ENCODE measurements at regions not wholly inside any gene's neighbourhood (a gene's known extent, or its start where the extent isn't known, plus 50 kb on each side); places are given as distances from the start of the nearest gene placed in this dataset.

DNA sequence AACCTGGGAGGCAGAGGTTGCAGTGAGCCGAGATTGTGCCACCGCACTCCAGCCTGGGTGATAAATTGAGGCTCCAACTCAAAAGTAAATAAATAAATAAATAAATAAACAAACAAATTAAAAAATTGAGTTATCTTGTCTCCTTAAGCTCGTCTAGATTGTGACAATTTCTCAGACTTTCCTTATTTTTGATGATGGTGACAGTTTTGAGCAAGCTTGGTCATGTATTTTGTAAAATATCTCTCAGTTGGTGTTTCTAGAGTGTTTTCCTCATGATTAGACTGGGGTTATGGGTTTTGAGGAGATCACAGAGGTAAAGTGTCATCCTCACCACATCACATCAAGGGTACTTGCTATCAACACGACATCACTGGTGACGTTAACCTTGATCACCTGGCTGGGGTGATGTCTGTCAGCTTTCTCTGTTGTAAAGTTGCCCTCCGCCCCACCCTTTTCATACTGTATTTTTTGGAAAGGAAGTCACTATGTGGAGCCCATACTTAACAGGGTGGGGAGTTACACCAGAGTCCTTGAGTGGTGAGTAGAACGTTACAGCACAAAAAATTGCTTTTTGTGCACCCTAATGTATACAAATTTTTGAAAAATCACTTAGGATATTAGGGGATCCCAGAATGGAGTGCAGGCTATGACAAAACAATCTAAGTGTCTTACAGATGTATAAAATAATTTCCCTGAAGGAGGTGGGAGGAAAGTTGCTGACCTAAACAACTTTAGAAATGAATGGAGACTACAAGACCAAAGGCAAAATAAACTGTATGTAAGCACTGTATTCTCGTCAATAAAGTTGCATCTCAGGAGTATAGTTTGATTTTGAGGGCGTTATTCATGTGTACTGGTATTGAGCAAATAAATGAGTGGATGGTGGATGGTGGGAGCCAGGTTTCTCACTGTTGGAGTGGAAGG, 116.4 kb upstream of the SGK1 start:
- TF ChIP-seq, protein P1, sequence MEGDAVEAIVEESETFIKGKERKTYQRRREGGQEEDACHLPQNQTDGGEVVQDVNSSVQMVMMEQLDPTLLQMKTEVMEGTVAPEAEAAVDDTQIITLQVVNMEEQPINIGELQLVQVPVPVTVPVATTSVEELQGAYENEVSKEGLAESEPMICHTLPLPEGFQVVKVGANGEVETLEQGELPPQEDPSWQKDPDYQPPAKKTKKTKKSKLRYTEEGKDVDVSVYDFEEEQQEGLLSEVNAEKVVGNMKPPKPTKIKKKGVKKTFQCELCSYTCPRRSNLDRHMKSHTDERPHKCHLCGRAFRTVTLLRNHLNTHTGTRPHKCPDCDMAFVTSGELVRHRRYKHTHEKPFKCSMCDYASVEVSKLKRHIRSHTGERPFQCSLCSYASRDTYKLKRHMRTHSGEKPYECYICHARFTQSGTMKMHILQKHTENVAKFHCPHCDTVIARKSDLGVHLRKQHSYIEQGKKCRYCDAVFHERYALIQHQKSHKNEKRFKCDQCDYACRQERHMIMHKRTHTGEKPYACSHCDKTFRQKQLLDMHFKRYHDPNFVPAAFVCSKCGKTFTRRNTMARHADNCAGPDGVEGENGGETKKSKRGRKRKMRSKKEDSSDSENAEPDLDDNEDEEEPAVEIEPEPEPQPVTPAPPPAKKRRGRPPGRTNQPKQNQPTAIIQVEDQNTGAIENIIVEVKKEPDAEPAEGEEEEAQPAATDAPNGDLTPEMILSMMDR (conservative IDR thresholded peaks at IDR 0.05) = no peak
- no peak for TF ChIP-seq ZFX (IDR thresholded peaks at IDR 0.05)
